ENCODE measurements at regions not wholly inside any gene's neighbourhood (a gene's known extent, or its start where the extent isn't known, plus 50 kb on each side); places are given as distances from the start of the nearest gene placed in this dataset.

GRCh38 chr6:165173484-165173883 lies 135.9 kb downstream of the C6orf118 start:
- Mint-ChIP-seq H3K27ac (ENCODE audit: unreplicated experiment) (no peak overlapping the region), H3K4me1 (ENCODE audit: unreplicated experiment) (no peaks in the 10 kb centered on the region), H3K9me3 (ENCODE audit: unreplicated experiment) (peaks cover 46% of the 10 kb centered on the region), H3K4me3 (ENCODE audit: unreplicated experiment) (no peak overlapping the region), H3K36me3 (ENCODE audit: unreplicated experiment) (no peaks in the 10 kb centered on the region), H3K27me3 (ENCODE audit: unreplicated experiment) (no peaks in the 10 kb centered on the region)
- TF ChIP-seq CTCF (IDR thresholded peaks at IDR 0.05): no peak
- DNase-seq (ENCODE audit: extremely low spot score, unreplicated experiment): no peak

- TF ChIP-seq CTCF (IDR thresholded peaks at IDR 0.05): no peak
- Mint-ChIP-seq H3K9me3 (ENCODE audit: unreplicated experiment) (peaks cover 42% of the 10 kb centered on the region), H3K4me3 (ENCODE audit: unreplicated experiment) (no peak overlapping the region)
Measured at GRCh38 chr6:165167861-165168260, 141.5 kb downstream of the C6orf118 start.

GRCh38 chr6:165167311-165167710 lies 142.1 kb downstream of the C6orf118 start:
- H3K27me3 Mint-ChIP-seq (ENCODE audit: unreplicated experiment): no peaks in the 10 kb centered on the region
- H3K36me3 Mint-ChIP-seq (ENCODE audit: unreplicated experiment): no peaks in the 10 kb centered on the region
- H3K4me1 Mint-ChIP-seq (ENCODE audit: unreplicated experiment): no peaks in the 10 kb centered on the region
- peaks cover 41% of the 10 kb centered on the region for H3K9me3 Mint-ChIP-seq (ENCODE audit: unreplicated experiment)
- H3K27ac Mint-ChIP-seq (ENCODE audit: unreplicated experiment): no peak overlapping the region
- no peak for DNase-seq (ENCODE audit: extremely low spot score, unreplicated experiment)
- H3K4me3 Mint-ChIP-seq (ENCODE audit: unreplicated experiment): no peak overlapping the region
- TF ChIP-seq CTCF (IDR thresholded peaks at IDR 0.05): no peak

More at GRCh38 chr6:165167861-165168260, 141.5 kb downstream of the C6orf118 start:
- no peak overlapping the region for H3K27ac Mint-ChIP-seq (ENCODE audit: unreplicated experiment)
- no peak for DNase-seq (ENCODE audit: extremely low spot score, unreplicated experiment)
- H3K36me3 Mint-ChIP-seq (ENCODE audit: unreplicated experiment): no peaks in the 10 kb centered on the region
- no peaks in the 10 kb centered on the region for H3K27me3 Mint-ChIP-seq (ENCODE audit: unreplicated experiment)
- H3K4me1 Mint-ChIP-seq (ENCODE audit: unreplicated experiment): no peaks in the 10 kb centered on the region

- no peak for TF ChIP-seq CTCF (IDR thresholded peaks at IDR 0.05)
- DNase-seq (ENCODE audit: extremely low spot score, unreplicated experiment): no peak
- no peaks in the 10 kb centered on the region for H3K36me3 Mint-ChIP-seq (ENCODE audit: unreplicated experiment)
- peaks cover 39% of the 10 kb centered on the region for H3K9me3 Mint-ChIP-seq (ENCODE audit: unreplicated experiment)
- no peaks in the 10 kb centered on the region for H3K4me1 Mint-ChIP-seq (ENCODE audit: unreplicated experiment)
- no peak overlapping the region for H3K27ac Mint-ChIP-seq (ENCODE audit: unreplicated experiment)
- H3K4me3 Mint-ChIP-seq (ENCODE audit: unreplicated experiment): no peak overlapping the region
- no peaks in the 10 kb centered on the region for H3K27me3 Mint-ChIP-seq (ENCODE audit: unreplicated experiment)
Measured at GRCh38 chr6:165163519-165163918, 145.9 kb downstream of the C6orf118 start.

- no peaks in the 10 kb centered on the region for H3K4me1 Mint-ChIP-seq (ENCODE audit: unreplicated experiment)
- H3K4me3 Mint-ChIP-seq (ENCODE audit: unreplicated experiment): no peak overlapping the region
- no peaks in the 10 kb centered on the region for H3K36me3 Mint-ChIP-seq (ENCODE audit: unreplicated experiment)
- no peak overlapping the region for H3K27ac Mint-ChIP-seq (ENCODE audit: unreplicated experiment)
- TF ChIP-seq CTCF (IDR thresholded peaks at IDR 0.05): no peak
- DNase-seq (ENCODE audit: extremely low spot score, unreplicated experiment): no peak
- no peaks in the 10 kb centered on the region for H3K27me3 Mint-ChIP-seq (ENCODE audit: unreplicated experiment)
- H3K9me3 Mint-ChIP-seq (ENCODE audit: unreplicated experiment): peaks cover 39% of the 10 kb centered on the region
Measured at GRCh38 chr6:165159460-165159859, 149.9 kb downstream of the C6orf118 start.
